ENCODE measurements at regions not wholly inside any gene's neighbourhood (a gene's known extent, or its start where the extent isn't known, plus 50 kb on each side); places are given as distances from the start of the nearest gene placed in this dataset.

GRCh38 chr4:100805538-100805937, 287.7 kb upstream of the EMCN start:
- H3K4me2 ChIP-seq, result no peak overlapping the region
- no peak overlapping the region for H2AFZ ChIP-seq (ENCODE audit: low read depth)
- ChIA-PET CTCF (interaction anchor here (1.3 to 1.7 kb wide), 2 partner anchors 11 kb away, joined by 4 to 6 read pairs; no protein-coding TSS in a partner anchor), POLR2A (no interaction called here)
- no peaks in the 10 kb centered on the region for H3K9me3 ChIP-seq
- no peaks in the 10 kb centered on the region for H3K27me3 ChIP-seq (ENCODE audit: insufficient read depth)
- peaks cover 0 to 2% of the 10 kb centered on the region in 2 experiments; a peak in 2 of 4 replicates for H3K4me1 ChIP-seq (ENCODE audit: control insufficient read depth in 1 of 2, insufficient read depth in 2 of 2, low read depth in 1 of 2, low read length in 1 of 2)
- H4K20me1 ChIP-seq (ENCODE audit: insufficient read depth), result no peaks in the 10 kb centered on the region
- TF ChIP-seq, protein P1, sequence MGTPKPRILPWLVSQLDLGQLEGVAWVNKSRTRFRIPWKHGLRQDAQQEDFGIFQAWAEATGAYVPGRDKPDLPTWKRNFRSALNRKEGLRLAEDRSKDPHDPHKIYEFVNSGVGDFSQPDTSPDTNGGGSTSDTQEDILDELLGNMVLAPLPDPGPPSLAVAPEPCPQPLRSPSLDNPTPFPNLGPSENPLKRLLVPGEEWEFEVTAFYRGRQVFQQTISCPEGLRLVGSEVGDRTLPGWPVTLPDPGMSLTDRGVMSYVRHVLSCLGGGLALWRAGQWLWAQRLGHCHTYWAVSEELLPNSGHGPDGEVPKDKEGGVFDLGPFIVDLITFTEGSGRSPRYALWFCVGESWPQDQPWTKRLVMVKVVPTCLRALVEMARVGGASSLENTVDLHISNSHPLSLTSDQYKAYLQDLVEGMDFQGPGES (IDR thresholded peaks at IDR 0.05; ENCODE audit: low read depth, low read length), result no peak
- TF ChIP-seq RAD21 (IDR thresholded peaks at IDR 0.05; ENCODE audit: low read length), result no peak
- no peak for TF ChIP-seq MAX (IDR thresholded peaks at IDR 0.05; ENCODE audit: low read depth)
- no peak for TF ChIP-seq CTCF (IDR thresholded peaks at IDR 0.05)
- no peak for TF ChIP-seq JUND (IDR thresholded peaks at IDR 0.05)
- no peak for TF ChIP-seq GATA2 (CRISPR knock-in tag; IDR thresholded peaks at IDR 0.05)
- TF ChIP-seq FOXJ3 (CRISPR knock-in tag; IDR thresholded peaks at IDR 0.05), result no peak
- no peak for TF ChIP-seq SMC3 (IDR thresholded peaks at IDR 0.05; ENCODE audit: low read depth, low read length)
- no peak for TF ChIP-seq MXI1 (IDR thresholded peaks at IDR 0.05; ENCODE audit: low read depth, low read length)
- no peak for TF ChIP-seq SIN3A (IDR thresholded peaks at IDR 0.05; ENCODE audit: borderline replicate concordance, low read depth, low read length)
- no peaks in the 10 kb centered on the region for H3F3A ChIP-seq (replicated peaks; ENCODE audit: insufficient read depth)
- H3K36me3 ChIP-seq (replicated peaks in 1 of 2; ENCODE audit: control insufficient read depth in 1 of 2, insufficient read depth in 2 of 2, low read length in 1 of 2), result no peaks in the 10 kb centered on the region
- no peak overlapping the region for H3K9ac ChIP-seq
- H3K4me3 ChIP-seq (ENCODE audit: low read depth in 2 of 2, low read length in 1 of 2), result no peak overlapping the region
- DNase-seq, result no peak
- WGBS (ENCODE audit: low lambda C conversion rate), result 95% methylated on average over 6 of the region's 7 CpGs
- H3K79me2 ChIP-seq (ENCODE audit: insufficient read depth), result no peaks in the 10 kb centered on the region
- H3K27ac ChIP-seq (ENCODE audit: low read depth in 2 of 2, low read length in 1 of 2), result no peak overlapping the region
- H3K9me2 ChIP-seq, result no peaks in the 10 kb centered on the region

- H2AFZ ChIP-seq (ENCODE audit: low read depth), result no peak overlapping the region; the same call in 1 of the 2 replicates
- H3K36me3 ChIP-seq (replicated peaks in 1 of 2; ENCODE audit: control insufficient read depth in 1 of 2, insufficient read depth in 2 of 2, low read length in 1 of 2), result no peaks in the 10 kb centered on the region
- WGBS (ENCODE audit: low lambda C conversion rate), result 82% methylated on average over 6 of the region's 6 CpGs
- H3K4me3 ChIP-seq (ENCODE audit: low read depth in 2 of 2, low read length in 1 of 2), result no peak overlapping the region
- H3K27ac ChIP-seq (ENCODE audit: low read depth in 2 of 2, low read length in 1 of 2), result peak overlapping the region in 1 of 2 experiments; percentile 16; a peak in 1 of 4 replicates
- no peaks in the 10 kb centered on the region for H3K79me2 ChIP-seq (ENCODE audit: insufficient read depth)
- no peaks in the 10 kb centered on the region for H4K20me1 ChIP-seq (ENCODE audit: insufficient read depth)
- peak; percentile 7 for DNase-seq
- no peak overlapping the region for H3K4me2 ChIP-seq
- no peak overlapping the region for H3K9ac ChIP-seq
- no peaks in the 10 kb centered on the region for H3F3A ChIP-seq (replicated peaks; ENCODE audit: insufficient read depth)
- H3K9me2 ChIP-seq, result no peaks in the 10 kb centered on the region
- H3K27me3 ChIP-seq (ENCODE audit: insufficient read depth), result no peaks in the 10 kb centered on the region
- ChIA-PET POLR2A (no interaction called here), CTCF (interaction anchor here (1.3 to 1.7 kb wide), 3 partner anchors 10 to 712 kb away, joined by 3 to 6 read pairs (median 4); no protein-coding TSS in a partner anchor)
- peaks cover 0 to 2% of the 10 kb centered on the region in 2 experiments; a peak in 2 of 4 replicates for H3K4me1 ChIP-seq (ENCODE audit: control insufficient read depth in 1 of 2, insufficient read depth in 2 of 2, low read depth in 1 of 2, low read length in 1 of 2)
- H3K9me3 ChIP-seq, result no peaks in the 10 kb centered on the region
- TF ChIP-seq RCOR1 (IDR thresholded peaks at IDR 0.05; ENCODE audit: low read length) (no peak), YY1 (IDR thresholded peaks at IDR 0.05; ENCODE audit: low read depth) (no peak), SMC3 (IDR thresholded peaks at IDR 0.05; ENCODE audit: low read depth, low read length) (no peak), EP300 (IDR thresholded peaks at IDR 0.05; ENCODE audit: borderline replicate concordance in 1 of 2, low read depth in 1 of 2, low read length in 1 of 2) (no peak), TEAD4 (IDR thresholded peaks at IDR 0.05; ENCODE audit: borderline replicate concordance, insufficient read depth) (no peak), TCF12 (IDR thresholded peaks at IDR 0.05) (no peak), MAX (IDR thresholded peaks at IDR 0.05; ENCODE audit: low read depth) (no peak), NFIC (IDR thresholded peaks at IDR 0.05; ENCODE audit: borderline replicate concordance) (no peak), MXI1 (IDR thresholded peaks at IDR 0.05; ENCODE audit: low read depth, low read length) (no peak), FOSL2 (IDR thresholded peaks at IDR 0.05; ENCODE audit: borderline replicate concordance, low read depth) (no peak), MEF2A (IDR thresholded peaks at IDR 0.05; ENCODE audit: borderline replicate concordance, low read depth) (no peak), NRF1 (IDR thresholded peaks at IDR 0.05; ENCODE audit: low read depth, low read length) (no peak), GATA2 (CRISPR knock-in tag; IDR thresholded peaks at IDR 0.05) (no peak)
- TF ChIP-seq, protein P2, sequence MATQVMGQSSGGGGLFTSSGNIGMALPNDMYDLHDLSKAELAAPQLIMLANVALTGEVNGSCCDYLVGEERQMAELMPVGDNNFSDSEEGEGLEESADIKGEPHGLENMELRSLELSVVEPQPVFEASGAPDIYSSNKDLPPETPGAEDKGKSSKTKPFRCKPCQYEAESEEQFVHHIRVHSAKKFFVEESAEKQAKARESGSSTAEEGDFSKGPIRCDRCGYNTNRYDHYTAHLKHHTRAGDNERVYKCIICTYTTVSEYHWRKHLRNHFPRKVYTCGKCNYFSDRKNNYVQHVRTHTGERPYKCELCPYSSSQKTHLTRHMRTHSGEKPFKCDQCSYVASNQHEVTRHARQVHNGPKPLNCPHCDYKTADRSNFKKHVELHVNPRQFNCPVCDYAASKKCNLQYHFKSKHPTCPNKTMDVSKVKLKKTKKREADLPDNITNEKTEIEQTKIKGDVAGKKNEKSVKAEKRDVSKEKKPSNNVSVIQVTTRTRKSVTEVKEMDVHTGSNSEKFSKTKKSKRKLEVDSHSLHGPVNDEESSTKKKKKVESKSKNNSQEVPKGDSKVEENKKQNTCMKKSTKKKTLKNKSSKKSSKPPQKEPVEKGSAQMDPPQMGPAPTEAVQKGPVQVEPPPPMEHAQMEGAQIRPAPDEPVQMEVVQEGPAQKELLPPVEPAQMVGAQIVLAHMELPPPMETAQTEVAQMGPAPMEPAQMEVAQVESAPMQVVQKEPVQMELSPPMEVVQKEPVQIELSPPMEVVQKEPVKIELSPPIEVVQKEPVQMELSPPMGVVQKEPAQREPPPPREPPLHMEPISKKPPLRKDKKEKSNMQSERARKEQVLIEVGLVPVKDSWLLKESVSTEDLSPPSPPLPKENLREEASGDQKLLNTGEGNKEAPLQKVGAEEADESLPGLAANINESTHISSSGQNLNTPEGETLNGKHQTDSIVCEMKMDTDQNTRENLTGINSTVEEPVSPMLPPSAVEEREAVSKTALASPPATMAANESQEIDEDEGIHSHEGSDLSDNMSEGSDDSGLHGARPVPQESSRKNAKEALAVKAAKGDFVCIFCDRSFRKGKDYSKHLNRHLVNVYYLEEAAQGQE (IDR thresholded peaks at IDR 0.05; ENCODE audit: low read depth, low read length), result no peak
Observed at GRCh38 chr4:100804576-100805360, 286.9 kb upstream of the EMCN start.

Data from SK-N-SH (cell line).